Suppressor macrophage treated with lipopolysaccharide for 4 hours (primary cell): ENCODE measurements at regions not wholly inside any gene's neighbourhood (a gene's known extent, or its start where the extent isn't known, plus 50 kb on each side); places are given as distances from the start of the nearest gene placed in this dataset.
"Not testable (repeated sequence)": the region's sequence is repeated elsewhere in the genome, so short reads cannot be mapped to it uniquely, and the experiment has no call there.

Source experiments
- DNase-seq: peaks from one replicate; pipeline ENCODE4 v3.0.0-alpha.2; 2020

DNA sequence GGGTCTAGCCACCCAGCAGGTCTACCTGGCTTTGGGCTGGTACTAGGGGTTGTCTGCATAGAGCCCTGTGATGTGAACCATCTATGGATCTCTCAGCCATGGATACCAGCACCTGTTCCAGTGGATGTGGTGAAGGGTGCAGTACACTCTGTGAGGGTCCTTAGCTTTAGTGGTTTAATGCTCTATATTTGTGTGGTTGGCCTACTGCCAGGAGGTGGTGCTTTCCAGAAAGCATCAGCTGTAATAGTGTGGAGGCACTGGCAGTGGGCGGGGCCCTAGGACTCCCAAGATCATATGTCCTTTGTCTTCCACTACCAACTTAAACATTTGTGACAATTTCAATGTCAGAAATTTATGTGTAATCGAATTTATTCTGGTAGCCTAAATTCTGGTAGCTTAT lies 1065.1 kb downstream of the RPIA start:
- not testable (repeated sequence) for DNase-seq

DNA sequence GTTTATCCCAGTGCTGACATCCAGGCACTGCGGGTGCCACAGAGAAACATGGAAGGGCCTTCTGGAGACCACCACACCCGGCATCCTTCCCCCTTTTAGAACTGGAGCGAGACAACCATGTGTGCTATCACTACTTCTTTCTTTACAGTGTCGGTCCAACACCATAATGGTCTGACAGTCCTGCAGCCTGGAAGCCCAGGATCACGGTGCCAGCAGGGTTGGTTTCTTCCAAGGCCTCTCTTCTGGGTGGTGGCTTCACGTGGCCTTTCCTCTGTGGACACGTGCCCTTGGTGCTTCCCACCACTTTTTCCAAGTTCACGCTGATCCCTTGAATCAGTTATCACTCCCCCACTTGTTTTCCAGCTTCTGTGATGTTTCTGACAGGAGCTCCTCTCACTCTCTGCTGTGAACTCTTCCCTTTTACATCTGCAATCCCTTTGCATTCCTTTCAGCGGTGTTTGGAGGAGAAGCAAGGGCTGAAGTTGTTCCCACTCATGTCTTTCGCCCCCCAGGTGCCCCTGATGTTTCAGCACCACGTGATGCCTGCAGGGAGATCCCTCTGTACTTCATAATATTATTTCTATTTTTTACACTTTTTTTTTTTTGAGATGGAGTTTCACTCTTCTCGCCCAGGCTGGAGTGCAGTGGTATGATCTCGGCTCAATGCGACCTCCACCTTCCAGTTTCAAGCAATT lies 1067.0 kb downstream of the RPIA start:
- DNase-seq: not testable (repeated sequence)

DNA sequence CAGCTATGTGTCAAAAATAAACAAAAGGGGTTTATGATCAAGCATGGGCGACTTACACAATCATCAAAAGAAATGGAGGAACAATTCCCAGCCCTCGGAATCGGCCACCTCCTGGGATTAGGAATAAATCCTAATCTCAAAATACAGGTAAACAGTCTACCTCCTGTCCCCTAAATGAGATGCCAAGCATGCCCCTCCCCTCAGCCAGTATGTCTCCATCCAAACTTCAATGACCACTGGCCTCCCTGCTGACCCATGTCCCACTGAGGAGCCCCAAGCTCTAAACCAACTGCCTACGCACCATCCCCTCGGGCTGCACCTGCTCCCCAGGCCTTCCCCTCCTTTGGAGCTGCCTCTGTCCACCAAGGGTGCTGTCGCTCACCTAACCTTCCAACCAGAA lies 1069.3 kb downstream of the RPIA start:
- not testable (repeated sequence) for DNase-seq

DNA sequence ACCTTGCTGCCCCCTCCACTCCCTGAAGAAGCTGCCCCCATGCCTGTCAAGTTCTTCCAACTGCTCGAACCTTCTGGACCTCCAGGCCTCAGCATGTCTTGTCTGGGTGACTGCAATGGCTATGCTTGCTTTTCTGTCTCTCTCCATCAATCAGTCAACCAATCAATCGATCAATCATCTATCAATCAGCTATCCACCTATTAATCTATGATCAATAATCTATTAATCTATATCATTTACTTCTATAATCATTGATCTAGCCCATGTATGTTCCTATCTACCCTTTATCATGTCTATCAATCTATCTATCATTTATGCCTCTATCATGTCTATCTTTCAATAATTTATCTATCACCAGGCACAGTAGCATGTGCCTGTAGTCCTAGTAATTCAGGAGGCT lies 1069.7 kb downstream of the RPIA start:
- not testable (repeated sequence) for DNase-seq

DNA sequence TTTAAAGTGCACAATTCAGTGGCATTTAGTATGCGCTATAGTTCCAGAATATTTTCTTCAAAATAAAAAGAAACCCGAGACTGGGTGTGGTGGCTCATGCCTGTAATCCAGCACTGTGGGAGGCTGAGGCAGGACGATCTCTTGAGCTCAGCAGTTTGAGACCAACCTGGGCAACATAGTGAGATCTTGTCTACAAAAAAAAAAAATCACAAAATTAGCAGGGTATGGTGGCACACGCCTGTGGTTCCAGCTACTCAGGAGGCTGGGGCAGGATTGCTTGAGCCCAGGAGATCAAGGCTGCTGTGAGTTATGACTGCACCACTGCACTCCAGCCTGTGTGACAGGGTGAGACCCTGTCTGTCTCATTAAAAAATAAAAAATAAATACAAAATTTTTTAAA lies 1070.4 kb downstream of the RPIA start:
- not testable (repeated sequence) for DNase-seq

DNA sequence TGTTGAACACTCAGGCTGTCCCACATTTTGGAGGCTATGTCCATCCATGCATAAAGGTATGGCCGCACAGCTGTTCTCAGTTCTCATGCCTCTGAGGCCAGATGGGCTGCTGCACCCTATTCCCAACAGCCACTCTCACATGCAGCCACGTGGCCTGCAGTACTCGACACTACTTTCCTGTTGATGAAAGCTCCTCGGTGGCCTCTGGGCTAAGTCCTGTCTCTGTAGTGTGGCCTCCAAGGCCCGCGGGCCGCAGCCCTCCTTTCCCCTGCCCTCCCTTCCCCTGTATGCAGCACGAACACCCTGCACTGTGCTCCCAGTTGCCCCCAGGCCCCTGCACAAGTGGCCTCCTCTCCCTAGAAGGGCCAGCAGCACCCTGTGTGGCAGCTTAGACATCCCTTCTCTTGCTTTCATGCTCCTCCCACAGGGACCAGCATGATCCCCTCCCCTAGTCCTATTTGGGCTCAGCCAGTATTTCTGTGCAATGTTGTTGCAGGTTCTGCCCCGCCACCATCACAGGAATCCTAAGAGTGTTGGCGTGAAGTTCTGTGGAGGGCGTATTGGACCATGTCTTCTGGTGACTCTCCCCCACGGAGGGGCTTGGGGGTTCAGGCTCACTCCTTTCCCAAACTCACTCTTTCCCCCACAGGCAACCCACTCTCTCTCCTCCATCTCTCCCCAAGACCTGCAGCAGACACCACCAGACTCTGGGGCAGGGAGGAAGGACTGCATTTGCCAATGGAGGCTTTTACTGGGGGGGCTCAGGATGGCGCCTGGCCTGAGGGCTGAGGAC lies 1071.2 kb downstream of the RPIA start:
- not testable (repeated sequence) for DNase-seq

DNA sequence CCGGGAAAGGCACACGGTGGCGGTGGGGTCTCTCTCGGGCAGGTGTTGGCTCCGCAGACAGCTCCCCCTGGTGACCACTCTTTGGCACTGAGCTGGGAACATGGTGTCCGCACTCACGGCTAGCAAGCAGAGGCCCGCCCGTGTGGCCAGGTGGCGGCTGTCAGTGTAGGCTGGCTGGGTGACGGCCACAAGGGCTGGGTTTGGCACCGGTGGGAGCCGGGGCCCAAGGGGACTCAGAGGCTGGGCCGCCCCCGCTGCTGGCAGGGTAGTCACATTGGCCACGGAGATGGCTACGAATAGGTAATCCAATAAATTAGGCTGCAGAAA lies 1071.7 kb downstream of the RPIA start:
- no peak for DNase-seq

DNA sequence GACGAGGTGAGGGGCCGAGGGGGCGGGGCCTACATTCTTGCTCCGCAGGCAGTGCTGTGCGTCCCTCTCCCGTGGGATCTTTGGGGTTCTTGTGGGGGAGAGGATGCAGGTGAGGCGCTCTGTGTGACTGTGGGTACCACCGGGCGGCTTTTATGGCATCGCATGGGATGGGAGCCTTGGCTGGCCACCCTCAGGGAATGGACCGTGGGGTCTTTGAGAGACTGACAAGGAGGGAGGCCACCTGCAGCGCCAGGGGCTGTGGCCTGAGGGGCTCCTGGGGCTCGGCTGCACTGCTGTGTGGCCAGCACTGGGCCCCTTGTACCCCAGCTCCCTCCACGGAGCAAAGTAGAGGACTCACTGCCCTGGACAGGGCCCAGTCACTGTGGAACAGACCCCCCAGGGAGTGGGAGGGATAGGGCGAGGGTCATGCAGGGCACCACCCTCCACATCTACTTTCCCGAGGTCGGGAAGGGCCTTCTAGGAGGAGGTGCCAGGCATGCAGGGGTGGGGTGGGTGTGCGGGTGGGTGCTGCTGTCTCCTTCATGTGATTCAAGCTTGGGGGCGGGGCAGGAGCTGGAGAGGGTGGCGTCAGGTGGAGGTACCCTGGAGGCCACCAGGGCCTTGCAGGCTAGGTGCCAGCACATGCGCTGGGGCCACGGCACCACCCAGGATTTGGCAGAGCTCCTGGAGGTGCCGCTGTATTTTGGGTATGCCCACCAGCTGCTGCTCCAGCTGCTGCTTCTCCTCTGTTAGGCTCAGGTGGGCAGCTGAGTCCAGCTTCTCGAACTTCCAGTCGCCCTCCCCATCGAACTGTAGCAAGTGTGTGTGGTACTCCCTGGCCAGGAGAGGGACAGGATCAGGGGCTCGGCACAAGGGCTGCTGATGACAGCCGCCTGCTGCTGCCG lies 1072.4 kb downstream of the RPIA start:
- no peak for DNase-seq

DNA sequence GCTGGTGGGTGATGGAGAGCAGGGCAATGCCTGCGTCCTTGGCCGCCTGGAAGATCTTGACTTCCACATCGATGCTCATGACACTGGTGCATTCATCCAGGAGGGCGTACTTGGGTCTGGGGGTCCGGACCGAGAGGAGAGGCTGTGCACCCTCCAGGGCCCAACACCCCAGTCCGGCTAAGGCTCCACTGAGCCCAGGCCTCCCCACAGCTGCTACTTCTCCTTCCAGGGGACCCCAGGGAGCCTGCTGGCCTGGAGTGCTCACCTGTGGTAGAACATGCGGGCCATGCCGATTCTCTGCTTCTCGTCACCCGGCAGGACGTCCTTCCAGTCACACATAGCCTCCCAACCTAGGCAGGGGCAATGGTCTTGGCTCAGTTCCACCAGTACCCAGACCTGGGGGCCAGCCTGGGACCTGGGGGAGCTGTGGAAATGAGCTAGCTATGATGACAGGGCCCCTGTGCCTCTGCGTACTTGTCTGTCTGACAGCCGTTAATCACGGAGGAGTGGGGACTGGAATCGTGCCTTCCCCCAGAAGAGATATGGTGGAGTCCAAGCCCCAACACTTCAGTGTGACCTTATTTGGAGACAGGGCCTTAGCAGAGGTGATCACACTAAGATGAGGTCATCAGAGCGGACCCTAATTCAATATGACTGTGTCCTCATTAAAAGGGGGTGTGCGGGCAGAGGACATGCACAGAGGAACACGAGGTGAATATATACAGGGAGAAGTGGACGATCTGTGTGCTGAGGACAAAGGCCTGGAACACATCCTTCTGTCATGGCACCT lies 1073.3 kb downstream of the RPIA start:
- DNase-seq: not testable (repeated sequence)

DNA sequence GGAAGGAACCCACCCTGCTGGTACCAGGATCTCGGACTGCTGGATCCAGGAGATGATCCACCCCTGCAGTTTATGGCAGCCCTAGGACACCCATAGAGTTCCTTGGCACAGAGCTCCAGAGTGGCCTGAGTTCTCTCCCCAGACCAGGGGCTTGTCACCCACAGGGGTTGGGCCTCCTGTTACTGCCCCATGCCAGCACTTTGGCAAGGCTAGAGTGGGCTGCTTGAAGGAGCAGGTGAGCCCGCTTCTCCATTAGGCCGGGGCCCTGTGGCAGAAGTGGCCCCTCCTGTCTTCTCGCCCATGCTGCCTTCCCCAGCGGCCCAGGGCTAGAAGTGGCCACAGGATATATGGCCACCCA lies 1073.9 kb downstream of the RPIA start:
- DNase-seq: not testable (repeated sequence)

DNA sequence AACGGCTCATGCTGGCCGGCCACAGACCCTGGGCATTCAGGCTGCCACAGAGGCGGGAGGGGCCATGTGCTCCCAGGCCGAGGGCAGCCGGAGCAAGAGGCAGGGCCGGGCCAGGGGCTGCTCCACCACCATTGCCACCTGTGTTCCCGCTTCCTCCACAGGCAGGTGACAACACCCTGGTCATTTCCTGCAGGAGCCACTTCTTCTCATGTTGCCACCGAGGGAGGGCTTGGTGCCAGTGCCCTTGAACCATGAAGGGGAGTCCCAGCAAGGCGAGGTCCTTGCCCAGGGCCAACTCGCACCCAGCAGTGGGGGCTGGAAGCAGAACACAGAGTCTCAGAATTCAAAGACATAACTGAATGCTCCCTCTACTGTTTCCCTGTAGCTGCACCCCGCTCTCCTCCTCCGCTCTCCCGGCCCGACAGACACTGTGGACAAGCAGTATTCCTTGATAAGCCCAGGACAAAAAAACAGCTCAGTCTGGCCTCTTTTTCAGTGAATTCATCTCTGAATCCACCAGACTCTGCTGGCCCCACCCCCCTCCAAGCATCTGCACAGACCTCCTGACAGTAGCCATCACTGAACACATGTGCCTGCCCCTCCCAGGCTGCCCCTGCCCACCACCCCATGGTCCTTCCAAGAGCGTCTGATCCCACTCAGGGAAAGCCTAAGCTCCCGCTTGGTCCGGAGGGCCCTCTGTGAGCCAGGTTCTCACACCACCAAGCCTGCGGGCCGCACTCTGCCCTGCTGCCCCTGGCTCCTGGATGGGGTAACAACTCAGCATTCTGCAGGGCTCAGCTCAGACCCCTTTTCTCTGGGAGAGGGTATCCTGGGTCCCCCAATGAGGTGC lies 1074.9 kb downstream of the RPIA start:
- DNase-seq: not testable (repeated sequence)

DNA sequence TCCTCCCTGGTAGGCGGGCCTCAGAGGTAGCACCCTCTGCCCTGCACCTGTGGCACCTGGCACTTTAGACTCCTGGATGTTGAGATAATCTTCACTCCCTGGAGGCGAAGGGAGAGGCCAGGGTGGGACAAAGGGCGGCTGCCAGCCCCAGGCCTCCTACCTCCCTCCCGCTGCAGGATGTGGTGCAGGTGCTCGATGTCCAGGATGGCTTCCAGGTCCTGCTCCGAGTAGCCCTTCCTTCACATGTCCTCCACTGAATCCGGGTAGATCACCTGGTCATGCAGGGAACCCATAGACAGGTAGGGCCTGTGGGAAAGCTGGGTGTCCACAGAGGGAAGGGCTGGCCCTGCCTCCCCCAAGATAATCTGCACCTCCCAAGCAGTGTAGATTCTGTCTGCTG lies 1075.6 kb downstream of the RPIA start:
- DNase-seq: not testable (repeated sequence)

DNA sequence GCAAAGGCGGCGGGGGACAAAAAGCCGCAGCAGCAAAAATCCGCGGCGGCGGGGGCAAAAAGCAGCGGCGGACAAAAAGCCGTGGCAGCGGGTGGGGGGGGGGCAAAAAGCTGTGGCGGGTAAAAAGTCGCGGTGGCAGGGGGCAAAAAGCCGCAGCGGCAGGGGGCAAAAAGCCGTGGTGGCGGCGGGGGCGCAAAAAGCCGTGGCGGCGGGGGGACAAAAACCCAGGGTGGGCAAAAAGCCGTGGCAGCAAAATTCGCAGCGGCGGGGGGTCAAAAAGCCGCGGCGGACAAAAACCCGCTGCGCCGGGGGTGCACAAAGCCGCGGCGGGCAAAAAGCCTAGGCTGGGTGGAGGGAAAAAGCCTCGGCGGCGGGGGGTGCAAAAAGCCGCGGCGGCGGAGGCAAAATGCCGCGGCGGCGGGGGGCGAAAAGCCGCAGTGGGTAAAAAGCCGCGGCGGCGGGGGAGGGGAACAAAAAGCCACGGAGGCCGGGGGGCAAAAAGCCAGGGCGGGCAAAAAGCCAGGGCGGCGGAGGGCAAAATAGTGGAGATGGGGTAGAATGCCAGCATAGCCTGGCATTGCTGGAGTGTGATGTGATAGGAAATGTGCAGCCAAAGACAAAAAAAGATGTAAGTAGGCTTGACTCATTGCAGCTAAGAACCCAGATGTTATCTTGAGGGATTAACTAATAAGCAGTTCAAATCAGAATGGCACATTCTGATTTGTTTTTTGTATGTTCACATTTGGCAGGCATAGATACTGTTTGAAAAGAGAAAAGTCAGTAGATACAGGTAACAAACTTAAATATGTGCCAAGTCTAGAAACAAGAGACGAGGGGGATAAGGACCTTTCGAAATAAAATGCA lies 1076.3 kb downstream of the RPIA start:
- no peak for DNase-seq

DNA sequence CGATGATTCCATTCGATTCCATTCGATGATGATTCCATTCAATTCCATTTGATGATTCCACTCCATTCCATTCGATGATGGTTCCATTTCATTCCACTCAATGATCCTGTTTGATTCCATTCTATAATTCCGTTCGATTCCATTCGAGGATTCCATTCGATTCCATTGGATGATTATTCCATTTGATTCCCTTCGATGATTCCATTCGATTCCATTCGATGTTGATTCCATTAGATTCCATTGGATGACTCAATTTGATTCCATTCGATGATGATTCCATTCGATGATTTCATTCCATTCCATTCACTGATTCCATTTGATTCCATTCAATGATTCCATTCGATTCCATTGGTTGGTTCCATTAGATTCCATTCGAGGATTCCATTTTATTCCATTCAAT lies 1084.4 kb downstream of the RPIA start:
- no peak for DNase-seq

DNA sequence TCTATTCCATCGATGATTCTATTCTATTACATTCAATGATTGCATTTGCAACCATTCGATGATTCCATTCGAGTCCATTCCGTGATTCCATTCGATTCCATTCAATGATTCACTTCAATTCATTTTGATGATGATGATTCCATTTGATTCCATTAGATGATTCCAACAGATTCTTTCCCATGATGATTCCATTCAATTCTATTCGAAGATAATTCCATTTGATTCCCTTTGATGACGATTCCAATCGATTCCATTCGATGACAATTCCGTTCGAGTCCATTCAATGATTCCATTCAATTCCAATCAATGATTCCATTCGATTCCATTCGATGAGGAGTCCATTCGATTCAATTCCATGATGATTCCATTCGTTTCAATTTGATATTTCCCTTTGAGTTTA lies 1088.8 kb downstream of the RPIA start:
- no peak for DNase-seq

DNA sequence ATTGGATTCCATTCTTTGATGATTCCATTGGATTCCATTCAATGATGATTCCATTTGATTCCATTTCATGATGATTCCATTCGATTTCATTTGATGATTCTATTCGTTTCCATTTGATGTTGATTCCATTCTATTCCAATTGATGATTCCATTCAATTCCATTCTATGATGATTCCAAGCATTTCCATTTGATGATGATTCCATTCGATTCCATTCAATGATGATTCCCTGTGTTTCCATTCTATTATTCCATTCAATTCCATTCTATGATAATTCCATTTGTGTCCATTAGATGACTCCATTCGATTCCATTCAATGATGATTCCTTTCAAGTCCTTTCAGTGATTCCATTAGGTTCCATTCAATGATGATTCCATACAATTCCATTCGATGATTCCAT lies 1090.5 kb downstream of the RPIA start:
- no peak for DNase-seq

DNA sequence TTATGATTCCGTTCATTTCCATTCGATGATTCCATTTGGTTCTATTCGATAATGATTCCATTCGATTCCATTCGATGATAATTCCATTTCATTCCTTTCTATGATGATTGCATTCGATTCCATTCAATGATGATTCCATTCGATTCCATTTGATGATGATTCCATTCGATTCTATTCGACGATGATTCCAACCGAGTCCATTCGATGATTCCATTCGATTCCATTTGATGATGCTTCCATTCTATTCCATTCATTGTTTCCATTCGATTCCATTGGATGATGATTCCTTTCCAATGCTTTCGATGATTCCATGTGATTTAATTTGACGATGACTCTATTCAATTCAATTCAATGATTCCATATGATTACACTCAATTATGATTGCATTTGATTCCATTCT lies 1093.5 kb downstream of the RPIA start:
- DNase-seq: no peak

DNA sequence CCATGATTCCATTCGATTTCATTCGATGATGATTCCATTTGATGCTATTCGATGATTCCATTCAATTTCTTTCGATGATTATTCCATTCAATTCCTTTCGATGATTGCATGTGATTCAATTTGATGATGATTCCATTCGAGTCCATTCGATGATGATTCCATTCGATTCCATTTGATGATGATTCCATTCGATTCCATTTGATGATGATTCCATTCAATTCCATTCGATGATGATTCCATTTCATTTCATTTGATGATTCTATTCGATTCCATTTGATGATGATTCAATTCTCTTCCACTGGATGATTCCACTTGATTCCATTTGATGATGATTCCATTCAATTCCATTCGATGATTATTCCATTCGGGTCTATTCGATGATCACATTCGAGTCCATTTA lies 1094.1 kb downstream of the RPIA start:
- not testable (repeated sequence) for DNase-seq

DNA sequence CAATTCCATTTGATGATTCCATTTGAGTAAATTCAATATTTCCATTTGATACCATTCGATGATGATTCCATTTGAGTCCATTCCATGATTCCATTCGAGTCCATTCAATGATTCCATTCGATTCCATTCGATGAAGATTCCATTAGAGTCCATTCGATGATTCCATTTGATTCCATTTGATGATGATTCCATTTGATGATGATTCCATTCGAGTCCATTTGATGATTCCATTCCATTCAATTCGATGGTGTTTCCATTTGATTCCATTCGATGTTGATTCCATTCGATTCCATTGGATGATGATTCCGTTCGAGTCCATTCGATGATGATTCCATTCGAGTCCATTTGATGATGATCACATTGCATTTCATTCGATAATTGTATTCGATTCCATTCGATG lies 1095.2 kb downstream of the RPIA start:
- DNase-seq: not testable (repeated sequence)

DNA sequence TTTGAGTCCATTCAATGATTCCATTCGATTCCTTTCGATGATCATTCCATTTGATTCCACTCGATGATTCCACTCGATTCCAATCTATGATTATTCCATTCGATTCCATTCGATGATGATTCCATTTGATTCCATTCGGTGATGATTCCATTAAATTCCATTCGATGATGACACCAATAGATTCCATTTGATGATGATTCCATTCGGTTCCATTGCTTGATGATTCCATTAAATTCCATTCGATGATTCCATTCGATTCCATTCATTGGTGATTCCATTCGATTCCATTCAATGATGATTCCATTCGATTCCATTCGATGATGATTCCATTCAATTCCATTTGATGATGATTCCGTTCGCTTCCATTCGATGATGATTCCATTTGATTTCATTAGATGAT lies 1104.1 kb downstream of the RPIA start:
- DNase-seq: not testable (repeated sequence)
